OCI-LY3 (cell line): ENCODE measurements at regions not wholly inside any gene's neighbourhood (a gene's known extent, or its start where the extent isn't known, plus 50 kb on each side); places are given as distances from the start of the nearest gene placed in this dataset.

ENCODE experiments used
- CTCF ChIP-seq: fragments of 200-600, 300-600 bp; sonication (generic); IDR thresholded peaks from 2 replicates; pipeline ENCODE4 v1.5.1; 2014; ENCODE audit warnings: antibody characterized with exemption, low read length, low read depth
- EZH2phosphoT487 ChIP-seq: fragments of 200-600 bp; shearing (Covaris generic); IDR thresholded peaks from 2 replicates; pipeline ENCODE4 v1.6.1; 2018; ENCODE audit warnings: antibody characterized with exemption, mixed run types, low read depth

GRCh38 chrX:34270434-34270833 lies 138.3 kb upstream of the FAM47A start:
- TF ChIP-seq CTCF (no peak), EZH2phosphoT487 (no peak)
